PC-3 (cell line): ENCODE measurements at regions not wholly inside any gene's neighbourhood (a gene's known extent, or its start where the extent isn't known, plus 50 kb on each side); places are given as distances from the start of the nearest gene placed in this dataset.

Experiments
- CTCF ChIP-seq: fragments of 300-600 bp; sonication (generic); conservative IDR thresholded peaks from 2 replicates; pipeline ENCODE4 v1.5.1; 2017; ENCODE audit warnings: antibody characterized with exemption, low read depth, mild to moderate bottlenecking, low read length
- EZH2phosphoT487 ChIP-seq: fragments of 300-600 bp; sonication (generic); IDR thresholded peaks from 2 replicates; pipeline ENCODE4 v1.6.1; 2018; ENCODE audit warnings: mild to moderate bottlenecking, antibody characterized with exemption, low read length, borderline replicate concordance

DNA sequence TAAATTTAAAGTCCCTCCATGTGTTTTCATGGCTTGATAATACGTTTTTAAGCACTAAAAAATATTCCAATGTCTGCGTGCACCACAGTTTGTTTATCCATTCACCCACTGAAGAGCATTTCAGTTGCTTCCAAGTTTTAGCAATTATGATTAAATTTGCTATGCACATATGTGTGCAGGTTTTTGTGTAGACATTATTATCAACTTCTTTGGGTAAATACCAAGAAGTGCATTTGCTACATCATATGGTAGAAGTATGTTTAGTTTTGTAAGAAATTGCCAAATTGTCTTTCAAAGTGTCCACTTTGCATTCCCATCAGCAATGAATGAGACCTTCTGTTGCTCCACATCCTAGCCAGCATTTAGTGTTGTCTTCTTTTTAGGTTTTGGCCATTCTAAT is 550.0 kb downstream of the BRINP3 start:
- no peak for TF ChIP-seq CTCF
- no peak for TF ChIP-seq EZH2phosphoT487
